Effector memory CD8-positive, alpha-beta T cell (primary cell): ENCODE measurements at regions not wholly inside any gene's neighbourhood (a gene's known extent, or its start where the extent isn't known, plus 50 kb on each side); places are given as distances from the start of the nearest gene placed in this dataset.

Experiments
- ATAC-seq: fragments of 150-1000 bp; cut with Tn5 transposase; replicated peaks from 2 replicates; pipeline ENCODE4 v1.10.0; 2021; ENCODE audit warnings: mild to moderate bottlenecking, moderate library complexity
- DNase-seq, 3 experiments: peaks; one replicate each; pipeline ENCODE4 v3.0.0; 2021
- H3K27ac Mint-ChIP-seq, 2 donors: one replicate each; pipeline ENCODE4 v1.8.0; 2022; ENCODE audit warnings: mild to moderate bottlenecking in 2 of 2, mixed read lengths in 2 of 2, moderate library complexity in 2 of 2
- H3K27me3 Mint-ChIP-seq, 2 donors: one replicate each; pipeline ENCODE4 v1.8.0; 2022; ENCODE audit warnings: mixed read lengths in 2 of 2
- H3K36me3 Mint-ChIP-seq: one replicate; pipeline ENCODE4 v1.8.0; 2022; ENCODE audit warnings: mild to moderate bottlenecking, moderate library complexity, mixed read lengths; ENCODE audit not compliant: insufficient read depth
- H3K4me1 Mint-ChIP-seq, 2 donors: one replicate each; pipeline ENCODE4 v1.8.0; 2022; ENCODE audit warnings: low read depth in 2 of 2, mixed read lengths in 2 of 2
- H3K4me3 Mint-ChIP-seq, 2 donors: one replicate each; pipeline ENCODE4 v1.8.0; 2022; ENCODE audit warnings: mild to moderate bottlenecking in 2 of 2, mixed read lengths in 2 of 2, moderate library complexity in 2 of 2
- H3K9me3 Mint-ChIP-seq, 2 donors: one replicate each; pipeline ENCODE4 v1.8.0; 2022; ENCODE audit warnings: mixed read lengths in 2 of 2

GRCh38 chr10:110407301-110408170 lies 90.2 kb upstream of the DUSP5 start:
- DNase-seq (no peak), ATAC-seq (no peak)
- Mint-ChIP-seq H3K4me3 (no peak overlapping the region), H3K36me3 (peaks cover 7% of the 10 kb centered on the region), H3K27ac (no peak overlapping the region), H3K4me1 (peaks cover 13 to 15% of the 10 kb centered on the region in 2 donors), H3K27me3 (peaks cover 0 to 7% of the 10 kb centered on the region in 2 donors), H3K9me3 (no peaks in the 10 kb centered on the region)

- Mint-ChIP-seq H3K4me3 (no peak overlapping the region), H3K27ac (no peak overlapping the region), H3K9me3 (no peaks in the 10 kb centered on the region), H3K4me1 (peaks cover 19 to 23% of the 10 kb centered on the region in 2 donors), H3K27me3 (peaks cover 0 to 7% of the 10 kb centered on the region in 2 donors), H3K36me3 (peaks cover 7% of the 10 kb centered on the region)
- ATAC-seq, result no peak
- no peak for DNase-seq
These were observed 89.4 kb upstream of the DUSP5 start for GRCh38 chr10:110408203-110408871.

- DNase-seq (no peak), ATAC-seq (no peak)
- H3K27me3 Mint-ChIP-seq, result peaks cover 0 to 7% of the 10 kb centered on the region in 2 donors
- no peak overlapping the region for H3K4me3 Mint-ChIP-seq
- peaks cover 7% of the 10 kb centered on the region for H3K36me3 Mint-ChIP-seq
- H3K9me3 Mint-ChIP-seq, result no peaks in the 10 kb centered on the region
- H3K4me1 Mint-ChIP-seq, result peaks cover 25 to 29% of the 10 kb centered on the region in 2 donors
- no peak overlapping the region for H3K27ac Mint-ChIP-seq
These were observed 88.8 kb upstream of the DUSP5 start for GRCh38 chr10:110408943-110409342.

- Mint-ChIP-seq H3K4me1 (peaks cover 31 to 34% of the 10 kb centered on the region in 2 donors), H3K36me3 (peaks cover 11% of the 10 kb centered on the region), H3K27ac (no peak overlapping the region), H3K4me3 (no peak overlapping the region), H3K27me3 (peaks cover 0 to 7% of the 10 kb centered on the region in 2 donors), H3K9me3 (no peaks in the 10 kb centered on the region)
- no peak for DNase-seq
- no peak for ATAC-seq
These were observed 88.2 kb upstream of the DUSP5 start for GRCh38 chr10:110409488-110409887.

- H3K9me3 Mint-ChIP-seq, result no peaks in the 10 kb centered on the region
- no peak overlapping the region for H3K27ac Mint-ChIP-seq
- DNase-seq (no peak), ATAC-seq (no peak)
- H3K4me3 Mint-ChIP-seq, result no peak overlapping the region
- peaks cover 32 to 39% of the 10 kb centered on the region in 2 donors for H3K4me1 Mint-ChIP-seq
- peaks cover 0 to 7% of the 10 kb centered on the region in 2 donors for H3K27me3 Mint-ChIP-seq
- H3K36me3 Mint-ChIP-seq, result peaks cover 15% of the 10 kb centered on the region
These were observed 87.8 kb upstream of the DUSP5 start for GRCh38 chr10:110409926-110410325.

- Mint-ChIP-seq H3K36me3 (peaks cover 19% of the 10 kb centered on the region), H3K4me1 (peaks cover 36 to 44% of the 10 kb centered on the region in 2 donors), H3K9me3 (no peaks in the 10 kb centered on the region), H3K4me3 (no peak overlapping the region), H3K27me3 (peaks cover 0 to 7% of the 10 kb centered on the region in 2 donors), H3K27ac (no peak overlapping the region)
- no peak for DNase-seq
- no peak for ATAC-seq
These were observed 87.2 kb upstream of the DUSP5 start for GRCh38 chr10:110410329-110411046.

GRCh38 chr10:110411047-110411410 lies 86.7 kb upstream of the DUSP5 start:
- H3K4me3 Mint-ChIP-seq, result no peak overlapping the region
- DNase-seq (no peak), ATAC-seq (no peak)
- H3K9me3 Mint-ChIP-seq, result no peaks in the 10 kb centered on the region
- H3K36me3 Mint-ChIP-seq, result peaks cover 19% of the 10 kb centered on the region
- peaks cover 0 to 7% of the 10 kb centered on the region in 2 donors for H3K27me3 Mint-ChIP-seq
- peaks cover 41 to 49% of the 10 kb centered on the region in 2 donors for H3K4me1 Mint-ChIP-seq
- H3K27ac Mint-ChIP-seq, result no peak overlapping the region

- Mint-ChIP-seq H3K27ac (peak overlapping the region; percentile 86), H3K4me1 (peaks cover 42 to 48% of the 10 kb centered on the region in 2 donors), H3K36me3 (peaks cover 19% of the 10 kb centered on the region), H3K4me3 (peak overlapping the region; percentile 51 to 75), H3K27me3 (no peaks in the 10 kb centered on the region), H3K9me3 (no peaks in the 10 kb centered on the region)
- ATAC-seq (no peak), DNase-seq (peak in 1 of 3 experiments; percentile 4)
These were observed 84.5 kb upstream of the DUSP5 start for GRCh38 chr10:110413049-110413783.

- ATAC-seq (peak; percentile 7), DNase-seq (no peak)
- Mint-ChIP-seq H3K27ac (peak overlapping the region; percentile 86), H3K4me3 (peak overlapping the region; percentile 51 to 75), H3K4me1 (peaks cover 46 to 51% of the 10 kb centered on the region in 2 donors), H3K27me3 (no peaks in the 10 kb centered on the region), H3K36me3 (peaks cover 19% of the 10 kb centered on the region), H3K9me3 (no peaks in the 10 kb centered on the region)
These were observed 83.7 kb upstream of the DUSP5 start for GRCh38 chr10:110413903-110414547.

GRCh38 chr10:110414548-110415309 lies 83.0 kb upstream of the DUSP5 start:
- Mint-ChIP-seq H3K27me3 (no peaks in the 10 kb centered on the region), H3K27ac (peak overlapping the region; percentile 86), H3K36me3 (peaks cover 19% of the 10 kb centered on the region), H3K9me3 (no peaks in the 10 kb centered on the region), H3K4me1 (peaks cover 53 to 58% of the 10 kb centered on the region in 2 donors), H3K4me3 (peak overlapping the region; percentile 51 to 75)
- ATAC-seq, result peak; percentile 95
- peak; percentile 87 to 90 (median 88) for DNase-seq

GRCh38 chr10:110415809-110416208 lies 81.9 kb upstream of the DUSP5 start:
- no peak for DNase-seq
- H3K36me3 Mint-ChIP-seq, result peaks cover 19% of the 10 kb centered on the region
- no peaks in the 10 kb centered on the region for H3K27me3 Mint-ChIP-seq
- peak overlapping the region in 1 of 2 donors; percentile 25 for H3K27ac Mint-ChIP-seq
- H3K4me3 Mint-ChIP-seq, result peak overlapping the region; percentile 41 to 61
- no peaks in the 10 kb centered on the region for H3K9me3 Mint-ChIP-seq
- ATAC-seq, result no peak
- peaks cover 62 to 67% of the 10 kb centered on the region in 2 donors for H3K4me1 Mint-ChIP-seq
